Lower leg skin (tissue), 3 donors: ENCODE measurements at regions not wholly inside any gene's neighbourhood (a gene's known extent, or its start where the extent isn't known, plus 50 kb on each side); places are given as distances from the start of the nearest gene placed in this dataset.

Experiments
- POLR2A ChIP-seq, 2 donors: fragments of 450-650 bp; IDR thresholded peaks; one replicate each; pipeline ENCODE4 v1.6.1; 2016 to 2017; ENCODE audit warnings: antibody characterized with exemption in 2 of 2, mild to moderate bottlenecking in 1 of 2, moderate library complexity in 1 of 2
- TF ChIP-seq, protein P1 (sequence below), 3 donors: fragments of 450-650 bp; IDR thresholded peaks; one replicate each; pipeline ENCODE4 v1.5.1; 2016; ENCODE audit warnings: antibody characterized with exemption in 3 of 3, mild to moderate bottlenecking in 3 of 3, moderate library complexity in 2 of 3

DNA sequence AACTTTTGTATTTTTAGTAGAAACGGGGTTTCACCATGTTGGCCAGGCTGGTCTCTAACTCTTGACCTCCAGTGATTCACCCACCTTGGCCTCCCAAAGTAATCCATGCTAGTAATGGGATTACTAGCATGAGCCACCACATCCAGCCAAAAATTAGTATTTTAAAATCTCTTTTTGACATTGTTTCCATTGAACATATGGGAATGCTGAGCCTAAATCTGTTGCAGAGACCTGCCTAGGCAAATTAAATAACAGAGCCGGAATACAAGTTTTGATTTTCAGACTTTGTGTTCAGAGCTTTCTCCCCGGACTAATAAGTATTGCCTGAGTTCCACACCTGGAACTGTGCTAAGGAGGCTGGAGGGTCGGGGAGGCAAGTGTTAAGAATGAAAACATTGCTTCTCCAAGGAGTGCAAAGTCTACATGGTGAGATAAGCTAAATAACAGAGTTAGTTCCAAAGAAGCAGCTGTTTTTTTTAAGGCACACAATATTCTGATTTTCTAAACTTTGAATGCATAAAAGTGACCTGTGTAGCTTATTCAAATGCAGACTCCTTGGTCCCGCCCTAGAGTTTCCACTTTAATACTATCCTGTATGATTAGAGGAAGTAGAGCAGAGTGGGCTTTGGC, 150.6 kb upstream of the CELF4 start:
- TF ChIP-seq, protein P1, sequence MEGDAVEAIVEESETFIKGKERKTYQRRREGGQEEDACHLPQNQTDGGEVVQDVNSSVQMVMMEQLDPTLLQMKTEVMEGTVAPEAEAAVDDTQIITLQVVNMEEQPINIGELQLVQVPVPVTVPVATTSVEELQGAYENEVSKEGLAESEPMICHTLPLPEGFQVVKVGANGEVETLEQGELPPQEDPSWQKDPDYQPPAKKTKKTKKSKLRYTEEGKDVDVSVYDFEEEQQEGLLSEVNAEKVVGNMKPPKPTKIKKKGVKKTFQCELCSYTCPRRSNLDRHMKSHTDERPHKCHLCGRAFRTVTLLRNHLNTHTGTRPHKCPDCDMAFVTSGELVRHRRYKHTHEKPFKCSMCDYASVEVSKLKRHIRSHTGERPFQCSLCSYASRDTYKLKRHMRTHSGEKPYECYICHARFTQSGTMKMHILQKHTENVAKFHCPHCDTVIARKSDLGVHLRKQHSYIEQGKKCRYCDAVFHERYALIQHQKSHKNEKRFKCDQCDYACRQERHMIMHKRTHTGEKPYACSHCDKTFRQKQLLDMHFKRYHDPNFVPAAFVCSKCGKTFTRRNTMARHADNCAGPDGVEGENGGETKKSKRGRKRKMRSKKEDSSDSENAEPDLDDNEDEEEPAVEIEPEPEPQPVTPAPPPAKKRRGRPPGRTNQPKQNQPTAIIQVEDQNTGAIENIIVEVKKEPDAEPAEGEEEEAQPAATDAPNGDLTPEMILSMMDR (IDR thresholded peaks at IDR 0.05): no peak
- no peak for TF ChIP-seq POLR2A (IDR thresholded peaks at IDR 0.05)
